HCT116 (cell line): ENCODE measurements at regions not wholly inside any gene's neighbourhood (a gene's known extent, or its start where the extent isn't known, plus 50 kb on each side); places are given as distances from the start of the nearest gene placed in this dataset.

Source experiments
- ATAC-seq: fragments of 200-7000 bp; cut with Tn5 transposase; 2 replicates; pipeline ENCODE4 v1.9.1; 2020; ENCODE audit warnings: mild to moderate bottlenecking, moderate library complexity
- BruUV-seq: library from RNA; stranded (reverse); fragments of 400-500 nt; replicated peaks from 2 replicates; lab custom pipeline; 2021; lab: Mats Ljungman, UMichigan
- CTCF ChIA-PET: fragments of 300-600 bp; sonication (Branson Sonifier 250); formaldehyde crosslinking; loops from one replicate; lab custom pipeline; 2021; ENCODE audit warnings: antibody characterized with exemption; lab: Charles Lee
- POLR2A ChIA-PET: fragments of 300-600, 350-600 bp; sonication (Branson Sonifier 250); formaldehyde crosslinking; loops from one replicate; lab custom pipeline; 2021; ENCODE audit warnings: antibody characterized with exemption; lab: Charles Lee
- RAD21 ChIA-PET, 2 experiments: fragments of 300-600 bp; sonication (Branson Sonifier 250); formaldehyde crosslinking; loops; one replicate each; lab custom pipeline; 2023; ENCODE audit warnings: low total read pairs in 2 of 2; ENCODE audit not compliant: uncharacterized antibody in 2 of 2, unreplicated experiment in 2 of 2, low non-redundant PET in 1 of 2; lab: Charles Lee
- DNase-seq: peaks from one replicate; pipeline ENCODE4 v3.0.0-alpha.2; 2010; ENCODE audit warnings: low read depth, low spot score
- H2AFZ ChIP-seq: fragments of 200-600 bp; shearing (Covaris generic), sonication (generic); 2 replicates; pipeline ENCODE4 v1.6.1; 2017; ENCODE audit warnings: low read depth, mixed run types, mixed read lengths, antibody characterized with exemption, low read length; ENCODE audit not compliant: poor library complexity, severe bottlenecking
- H3K27ac ChIP-seq: 2 replicates; pipeline ENCODE4 v1.5.1; 2012; ENCODE audit warnings: low read depth, low read length
- H3K27me3 ChIP-seq: fragments of 200-600 bp; sonication (generic); 2 replicates; pipeline ENCODE4 v1.6.1; 2016; ENCODE audit warnings: mixed run types, low read length, mixed read lengths; ENCODE audit not compliant: insufficient read depth
- H3K36me3 ChIP-seq, 2 experiments: fragments of 200-500 bp in 1 of 2; fragments of 200-600 bp in 1 of 2; sonication (Bioruptor generic) in 1 of 2; sonication (generic) in 1 of 2; 2 replicates each; pipeline versions ENCODE4 v1.5.1 to v1.6.1; 2014 to 2016; ENCODE audit warnings: low read length in 2 of 2, inconsistent platforms in 1 of 2, mixed read lengths in 1 of 2, mixed run types in 1 of 2; ENCODE audit not compliant: insufficient read depth in 2 of 2, control insufficient read depth in 1 of 2
- H3K4me1 ChIP-seq, 2 experiments: fragments of 200-600 bp in 1 of 2; sonication (generic) in 1 of 2; 2 replicates each; pipeline versions ENCODE4 v1.5.1 to v1.6.1; 2012 to 2017; ENCODE audit warnings: low read length in 2 of 2, inconsistent platforms in 1 of 2, mild to moderate bottlenecking in 1 of 2, mixed read lengths in 1 of 2, mixed run types in 1 of 2, moderate library complexity in 1 of 2; ENCODE audit not compliant: insufficient read depth in 2 of 2, control insufficient read depth in 1 of 2
- H3K4me2 ChIP-seq: fragments of 200-600 bp; sonication (generic); 2 replicates; pipeline ENCODE4 v1.6.1; 2017; ENCODE audit warnings: mixed run types, low read length, mixed read lengths
- H3K4me3 ChIP-seq, 2 experiments: fragments of 200-600 bp in 1 of 2; sonication (generic) in 1 of 2; replicated peaks in 1 of 2; 2 replicates each; pipeline ENCODE4 v1.5.1; 2011 to 2016; ENCODE audit warnings: low read length in 2 of 2, control low read depth in 1 of 2, low read depth in 1 of 2, mild to moderate bottlenecking in 1 of 2, mixed read lengths in 1 of 2, mixed run types in 1 of 2
- H3K79me2 ChIP-seq: fragments of 200-600 bp; sonication (generic); 2 replicates; pipeline ENCODE4 v1.6.1; 2017; ENCODE audit warnings: mild to moderate bottlenecking, mixed run types, low read length, moderate library complexity, mixed read lengths; ENCODE audit not compliant: insufficient read depth
- H3K9ac ChIP-seq: fragments of 200-600 bp; sonication (generic); 2 replicates; pipeline ENCODE4 v1.6.1; 2016; ENCODE audit warnings: low read length, mixed read lengths
- H3K9me2 ChIP-seq: fragments of 200-600 bp; sonication (generic), shearing (Covaris generic); 2 replicates; pipeline ENCODE4 v1.6.1; 2017; ENCODE audit warnings: mixed run types, mild to moderate bottlenecking, moderate library complexity; ENCODE audit not compliant: insufficient read depth
- H3K9me3 ChIP-seq, 2 experiments: fragments of 200-500 bp in 1 of 2; fragments of 200-600 bp in 1 of 2; sonication (Bioruptor generic) in 1 of 2; sonication (generic) in 1 of 2; 2 replicates each; pipeline ENCODE4 v1.6.1; 2014 to 2017; ENCODE audit warnings: low read length in 2 of 2, mixed read lengths in 2 of 2, inconsistent platforms in 1 of 2, low read depth in 1 of 2, mild to moderate bottlenecking in 1 of 2, mixed run types in 1 of 2, moderate library complexity in 1 of 2; ENCODE audit not compliant: control insufficient read depth in 1 of 2, insufficient read depth in 1 of 2
- H4K20me1 ChIP-seq: fragments of 200-600 bp; sonication (generic), shearing (Covaris generic); 2 replicates; pipeline ENCODE4 v1.6.1; 2017; ENCODE audit warnings: mixed run types, mild to moderate bottlenecking, moderate library complexity; ENCODE audit not compliant: insufficient read depth
- CBX3 ChIP-seq: IDR thresholded peaks from 2 replicates; pipeline ENCODE4 v1.6.1; 2012; ENCODE audit warnings: low read depth
- EGR1 ChIP-seq: IDR thresholded peaks from 2 replicates; pipeline ENCODE4 v1.6.1; 2012; ENCODE audit warnings: low read depth
- EZH2 ChIP-seq: fragments of 200-600 bp; sonication (generic); IDR thresholded peaks from 2 replicates; pipeline ENCODE4 v1.6.1; 2017; ENCODE audit warnings: antibody characterized with exemption, mixed run types
- FOSL1 ChIP-seq: IDR thresholded peaks from 2 replicates; pipeline ENCODE4 v1.6.1; 2012; ENCODE audit warnings: low read depth
- JUND ChIP-seq: IDR thresholded peaks from 2 replicates; pipeline ENCODE4 v1.6.1; 2012
- POLR2A ChIP-seq: IDR thresholded peaks from 2 replicates; pipeline ENCODE4 v1.7.0; 2011; ENCODE audit warnings: borderline replicate concordance; ENCODE audit not compliant: insufficient read depth, insufficient read length; ENCODE audit errors: extremely low read depth
- POLR2AphosphoS5 ChIP-seq: IDR thresholded peaks from 2 replicates; pipeline ENCODE4 v1.6.1; 2011; ENCODE audit warnings: mild to moderate bottlenecking, low read depth, low read length, moderate library complexity
- RAD21 ChIP-seq: IDR thresholded peaks from 2 replicates; pipeline ENCODE4 v1.6.1; 2012; ENCODE audit warnings: low read depth, mild to moderate bottlenecking
- SIN3A ChIP-seq: IDR thresholded peaks from 2 replicates; pipeline ENCODE4 v1.6.1; 2012; ENCODE audit warnings: low read depth
- SP1 ChIP-seq: IDR thresholded peaks from 2 replicates; pipeline ENCODE4 v1.6.1; 2012; ENCODE audit warnings: low read depth
- YY1 ChIP-seq: IDR thresholded peaks from 2 replicates; pipeline ENCODE4 v1.6.1; 2011; ENCODE audit warnings: low read length, low read depth, moderate library complexity, mild to moderate bottlenecking; ENCODE audit not compliant: insufficient replicate concordance; ENCODE audit errors: extremely low read depth
- ZFX ChIP-seq: fragments of 450-650 bp; IDR thresholded peaks from 2 replicates; pipeline ENCODE4 v1.6.1; 2017
- ZNF274 ChIP-seq: fragments of 200-500 bp; sonication (Bioruptor generic); IDR thresholded peaks from 2 replicates; pipeline ENCODE4 v1.6.1; 2014; ENCODE audit warnings: mild to moderate bottlenecking, low read depth, low read length, inconsistent platforms
- intact Hi-C: fragments of 100-400 bp; cut with micrococcal nuclease; formaldehyde crosslinking; loops from 2 replicates; pipeline ENCODE4 v1.10.0; 2022
- TF ChIP-seq, protein P1 (sequence below): IDR thresholded peaks from 2 replicates; pipeline ENCODE4 v1.6.1; 2012
- TF ChIP-seq, protein P2 (sequence below), 3 experiments: fragments of 200-600 bp in 1 of 3; sonication (generic) in 1 of 3; IDR thresholded peaks in 2 of 3; conservative IDR thresholded peaks in 1 of 3; 2 replicates each; pipeline ENCODE4 v1.5.1; 2012 to 2017; ENCODE audit warnings: low read depth in 2 of 3, low read length in 2 of 3, antibody characterized with exemption in 1 of 3, borderline replicate concordance in 1 of 3, control low read depth in 1 of 3, mild to moderate bottlenecking in 1 of 3, mixed read lengths in 1 of 3, mixed run types in 1 of 3, moderate library complexity in 1 of 3; ENCODE audit not compliant: insufficient read depth in 1 of 3
- TF ChIP-seq, protein P3 (sequence below): IDR thresholded peaks from 2 replicates; pipeline ENCODE4 v1.6.1; 2012; ENCODE audit warnings: low read depth

DNA sequence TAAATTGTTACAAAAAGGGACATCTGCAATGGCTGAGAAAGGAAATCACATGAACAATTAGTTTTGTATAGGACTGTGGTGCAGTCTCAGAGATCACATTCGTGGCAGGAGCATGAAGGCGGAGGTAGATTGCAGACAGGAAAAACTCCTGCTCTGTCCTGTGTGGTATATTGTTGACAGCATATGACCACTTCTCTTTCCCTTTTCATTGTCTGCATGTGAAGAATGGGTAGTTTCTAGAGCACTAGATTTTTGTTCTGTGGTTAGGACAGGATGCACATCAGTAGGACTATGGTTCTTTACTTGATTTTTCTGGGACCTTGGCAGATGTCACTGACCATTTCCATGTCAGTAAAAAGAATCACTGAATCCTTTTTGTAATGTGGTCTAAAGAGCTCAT is 625.9 kb upstream of the PKN2 start:
- intact Hi-C loops = no loop called here
- no peaks in the 10 kb centered on the region for H3K79me2 ChIP-seq
- TF ChIP-seq POLR2A (no peak), FOSL1 (no peak), ZNF274 (no peak), EGR1 (no peak), EZH2 (no peak), CBX3 (no peak), SP1 (no peak), ZFX (no peak), SIN3A (no peak), YY1 (no peak), RAD21 (no peak), JUND (no peak), POLR2AphosphoS5 (no peak)
- TF ChIP-seq, protein P1, sequence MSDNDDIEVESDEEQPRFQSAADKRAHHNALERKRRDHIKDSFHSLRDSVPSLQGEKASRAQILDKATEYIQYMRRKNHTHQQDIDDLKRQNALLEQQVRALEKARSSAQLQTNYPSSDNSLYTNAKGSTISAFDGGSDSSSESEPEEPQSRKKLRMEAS = no peak
- TF ChIP-seq, protein P2, sequence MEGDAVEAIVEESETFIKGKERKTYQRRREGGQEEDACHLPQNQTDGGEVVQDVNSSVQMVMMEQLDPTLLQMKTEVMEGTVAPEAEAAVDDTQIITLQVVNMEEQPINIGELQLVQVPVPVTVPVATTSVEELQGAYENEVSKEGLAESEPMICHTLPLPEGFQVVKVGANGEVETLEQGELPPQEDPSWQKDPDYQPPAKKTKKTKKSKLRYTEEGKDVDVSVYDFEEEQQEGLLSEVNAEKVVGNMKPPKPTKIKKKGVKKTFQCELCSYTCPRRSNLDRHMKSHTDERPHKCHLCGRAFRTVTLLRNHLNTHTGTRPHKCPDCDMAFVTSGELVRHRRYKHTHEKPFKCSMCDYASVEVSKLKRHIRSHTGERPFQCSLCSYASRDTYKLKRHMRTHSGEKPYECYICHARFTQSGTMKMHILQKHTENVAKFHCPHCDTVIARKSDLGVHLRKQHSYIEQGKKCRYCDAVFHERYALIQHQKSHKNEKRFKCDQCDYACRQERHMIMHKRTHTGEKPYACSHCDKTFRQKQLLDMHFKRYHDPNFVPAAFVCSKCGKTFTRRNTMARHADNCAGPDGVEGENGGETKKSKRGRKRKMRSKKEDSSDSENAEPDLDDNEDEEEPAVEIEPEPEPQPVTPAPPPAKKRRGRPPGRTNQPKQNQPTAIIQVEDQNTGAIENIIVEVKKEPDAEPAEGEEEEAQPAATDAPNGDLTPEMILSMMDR (IDR thresholded peaks at IDR 0.05 in 2 of 3, conservative IDR thresholded peaks at IDR 0.05 in 1 of 3; ENCODE audit: borderline replicate concordance in 1 of 3, insufficient read depth in 1 of 3, low read depth in 2 of 3, low read length in 2 of 3) = no peak
- TF ChIP-seq, protein P3, sequence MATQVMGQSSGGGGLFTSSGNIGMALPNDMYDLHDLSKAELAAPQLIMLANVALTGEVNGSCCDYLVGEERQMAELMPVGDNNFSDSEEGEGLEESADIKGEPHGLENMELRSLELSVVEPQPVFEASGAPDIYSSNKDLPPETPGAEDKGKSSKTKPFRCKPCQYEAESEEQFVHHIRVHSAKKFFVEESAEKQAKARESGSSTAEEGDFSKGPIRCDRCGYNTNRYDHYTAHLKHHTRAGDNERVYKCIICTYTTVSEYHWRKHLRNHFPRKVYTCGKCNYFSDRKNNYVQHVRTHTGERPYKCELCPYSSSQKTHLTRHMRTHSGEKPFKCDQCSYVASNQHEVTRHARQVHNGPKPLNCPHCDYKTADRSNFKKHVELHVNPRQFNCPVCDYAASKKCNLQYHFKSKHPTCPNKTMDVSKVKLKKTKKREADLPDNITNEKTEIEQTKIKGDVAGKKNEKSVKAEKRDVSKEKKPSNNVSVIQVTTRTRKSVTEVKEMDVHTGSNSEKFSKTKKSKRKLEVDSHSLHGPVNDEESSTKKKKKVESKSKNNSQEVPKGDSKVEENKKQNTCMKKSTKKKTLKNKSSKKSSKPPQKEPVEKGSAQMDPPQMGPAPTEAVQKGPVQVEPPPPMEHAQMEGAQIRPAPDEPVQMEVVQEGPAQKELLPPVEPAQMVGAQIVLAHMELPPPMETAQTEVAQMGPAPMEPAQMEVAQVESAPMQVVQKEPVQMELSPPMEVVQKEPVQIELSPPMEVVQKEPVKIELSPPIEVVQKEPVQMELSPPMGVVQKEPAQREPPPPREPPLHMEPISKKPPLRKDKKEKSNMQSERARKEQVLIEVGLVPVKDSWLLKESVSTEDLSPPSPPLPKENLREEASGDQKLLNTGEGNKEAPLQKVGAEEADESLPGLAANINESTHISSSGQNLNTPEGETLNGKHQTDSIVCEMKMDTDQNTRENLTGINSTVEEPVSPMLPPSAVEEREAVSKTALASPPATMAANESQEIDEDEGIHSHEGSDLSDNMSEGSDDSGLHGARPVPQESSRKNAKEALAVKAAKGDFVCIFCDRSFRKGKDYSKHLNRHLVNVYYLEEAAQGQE = no peak
- no peaks in the 10 kb centered on the region for H4K20me1 ChIP-seq
- DNase-seq (no peak), ATAC-seq (no peak)
- no peaks in the 10 kb centered on the region for H3K9me2 ChIP-seq
- ChIA-PET POLR2A (no interaction called here), CTCF (no interaction called here), RAD21 (no interaction called here)
- H3K27ac ChIP-seq = no peak overlapping the region
- no TSS peak for BruUV-seq
- no peaks in the 10 kb centered on the region for H3K9me3 ChIP-seq
- H3K27me3 ChIP-seq = no peaks in the 10 kb centered on the region
- no peaks in the 10 kb centered on the region for H3K36me3 ChIP-seq
- H3K4me1 ChIP-seq = no peaks in the 10 kb centered on the region
- no peak overlapping the region for H3K4me2 ChIP-seq
- H3K9ac ChIP-seq = no peak overlapping the region
- H2AFZ ChIP-seq = no peak overlapping the region
- H3K4me3 ChIP-seq = no peak overlapping the region
